Glomerular visceral epithelial cell (primary cell): ENCODE measurements at regions not wholly inside any gene's neighbourhood (a gene's known extent, or its start where the extent isn't known, plus 50 kb on each side); places are given as distances from the start of the nearest gene placed in this dataset.

Source experiments
- DNase-seq: peaks from one replicate; pipeline ENCODE4 v3.0.0-alpha.2; 2016; ENCODE audit errors: extremely low spot score

GRCh38 chr4:106677213-106677612 lies 308.6 kb upstream of the GIMD1 start:
- no peak for DNase-seq

DNA sequence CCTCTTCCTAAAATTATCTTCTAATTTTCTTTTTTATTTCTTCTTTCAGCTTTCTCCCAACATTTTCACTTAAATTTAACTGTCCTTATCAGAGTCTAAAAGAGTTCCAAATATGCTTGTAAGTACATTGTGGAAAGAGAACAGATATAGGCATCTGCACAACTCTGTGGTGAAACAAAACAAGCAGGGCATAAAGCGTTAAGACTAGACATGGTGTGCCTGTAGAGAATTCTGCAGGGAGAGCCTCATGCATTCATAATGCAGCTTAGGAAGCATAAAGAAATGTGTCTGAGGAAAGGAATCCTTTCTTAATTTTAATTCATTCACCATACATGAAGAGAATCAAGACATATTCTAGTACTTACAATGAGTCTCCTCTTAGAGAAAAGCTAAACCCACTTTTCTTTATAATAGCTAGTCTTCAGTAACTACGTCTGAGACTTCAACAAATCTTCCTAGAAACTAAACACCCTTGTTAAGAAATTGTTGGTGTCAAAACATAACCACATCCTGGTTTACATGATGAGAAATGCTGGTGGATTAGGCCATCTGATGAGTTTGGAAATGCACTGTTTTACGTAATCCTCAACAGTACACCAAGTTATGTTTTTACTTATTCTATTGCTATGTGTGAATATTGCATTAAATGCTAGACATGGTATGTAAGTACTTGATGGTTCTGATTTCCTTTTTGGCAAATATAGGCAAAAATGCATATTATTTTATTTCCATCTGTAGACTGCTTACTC lies 307.8 kb upstream of the GIMD1 start:
- DNase-seq, result peak; percentile 1

DNA sequence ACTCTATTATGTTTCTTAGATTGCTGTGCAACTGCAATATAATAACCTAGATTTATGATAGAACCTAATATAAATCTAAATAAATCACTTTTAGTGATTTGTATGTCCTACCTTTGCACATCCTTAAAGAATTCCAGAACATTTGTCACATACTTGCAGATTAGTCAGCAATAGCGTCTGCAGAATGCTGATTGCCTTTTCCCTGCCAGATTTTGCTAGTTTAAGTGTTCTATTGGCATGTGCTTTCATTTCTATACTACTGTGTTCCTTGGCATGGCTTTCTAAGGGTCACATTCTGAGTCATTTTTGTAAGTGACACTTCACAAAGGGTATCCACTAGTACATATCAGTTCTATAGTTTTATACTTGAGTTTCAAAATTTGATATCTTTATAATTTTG lies 303.1 kb upstream of the GIMD1 start:
- DNase-seq, result no peak

DNA sequence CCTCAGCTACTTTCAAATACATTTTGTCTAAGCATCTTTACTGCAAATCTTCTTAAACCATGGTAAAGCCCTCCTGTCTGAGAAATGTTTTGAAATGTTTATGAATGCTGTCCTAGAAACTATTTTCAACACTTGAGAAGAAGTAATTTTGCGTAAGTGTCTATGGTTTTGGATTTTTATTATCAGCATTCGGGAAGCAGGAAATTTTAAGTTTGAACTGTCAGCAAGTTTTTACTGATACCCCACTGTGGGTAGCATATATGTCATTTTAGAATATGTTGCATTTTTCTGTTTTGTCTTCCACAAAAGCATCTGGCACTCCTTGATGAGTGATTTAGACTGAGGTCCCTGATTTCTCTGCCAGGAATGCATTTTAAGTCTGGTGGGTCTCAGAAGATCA lies 302.4 kb upstream of the GIMD1 start:
- DNase-seq, result no peak

DNA sequence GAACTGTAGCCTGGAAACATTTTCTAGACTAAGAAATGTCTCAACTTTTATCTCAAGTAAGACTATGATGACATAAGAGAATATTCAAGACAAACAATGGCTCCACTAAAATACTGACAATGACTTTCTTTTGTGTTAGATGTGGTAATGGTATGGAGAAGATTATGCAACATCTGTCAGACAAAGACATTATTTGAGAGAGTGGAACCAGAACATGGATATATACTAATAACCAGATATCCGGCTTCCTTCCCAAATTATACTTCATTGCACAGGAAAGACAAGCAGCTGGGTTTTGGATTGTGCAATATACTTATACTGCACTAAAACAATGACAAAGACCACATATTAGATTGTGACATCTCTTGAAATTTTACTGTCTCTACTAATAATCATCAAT lies 290.8 kb upstream of the GIMD1 start:
- no peak for DNase-seq

DNA sequence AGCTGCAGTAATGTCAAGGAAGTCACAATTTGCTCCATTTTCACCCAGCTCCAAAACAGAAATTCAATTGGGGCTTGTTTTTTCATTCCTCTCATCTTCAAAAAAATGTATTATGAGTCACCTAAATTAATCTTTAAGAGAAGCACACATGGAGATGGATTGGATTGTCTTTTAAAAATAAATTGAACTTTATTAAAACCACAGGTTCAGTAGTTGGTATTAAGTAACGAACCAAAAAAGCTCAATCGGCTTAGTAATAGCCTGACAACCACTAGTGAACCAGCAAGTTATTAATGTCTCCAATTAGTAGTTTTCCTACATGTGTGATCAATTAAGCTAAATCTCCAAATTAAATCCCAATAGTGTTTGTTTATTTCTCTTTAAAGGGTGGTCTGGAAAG lies 283.5 kb upstream of the GIMD1 start:
- no peak for DNase-seq

DNA sequence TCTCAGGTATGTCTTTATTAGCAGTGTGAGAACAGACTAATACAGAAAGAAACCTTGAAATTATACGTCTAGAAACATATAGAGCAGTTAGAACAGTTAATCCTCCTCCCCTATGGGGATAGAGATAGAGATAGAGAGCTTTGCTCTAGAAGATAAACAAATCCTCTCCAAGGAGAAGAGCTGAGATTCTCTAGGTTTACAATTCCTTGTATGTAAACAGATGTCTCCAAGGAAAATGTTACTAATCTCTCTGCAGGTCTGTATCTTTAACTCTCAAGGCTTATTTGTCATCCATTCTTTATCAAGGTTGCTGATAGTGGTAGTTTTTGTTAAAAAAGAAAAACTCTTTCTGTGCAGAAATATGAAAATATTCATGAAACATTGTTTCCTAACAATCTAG lies 282.1 kb upstream of the GIMD1 start:
- DNase-seq, result no peak

DNA sequence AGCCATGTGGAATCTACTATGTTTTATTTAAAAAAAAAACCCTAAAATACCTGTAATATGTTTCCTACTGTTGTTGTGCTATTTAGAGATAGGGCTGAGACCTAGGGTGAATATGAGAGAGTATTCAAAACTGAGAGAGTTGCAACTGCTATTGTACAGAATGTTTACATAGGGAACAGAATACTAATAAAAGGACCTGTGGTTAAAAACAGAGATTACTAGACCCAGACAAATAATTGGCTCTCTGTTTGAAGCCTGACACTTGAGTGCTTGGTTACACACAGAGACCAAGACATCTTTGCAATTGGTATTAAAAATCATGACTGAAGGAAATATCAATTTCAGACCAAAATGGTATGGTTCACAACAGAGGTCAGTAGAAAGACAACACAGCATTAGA lies 278.9 kb upstream of the GIMD1 start:
- no peak for DNase-seq

DNA sequence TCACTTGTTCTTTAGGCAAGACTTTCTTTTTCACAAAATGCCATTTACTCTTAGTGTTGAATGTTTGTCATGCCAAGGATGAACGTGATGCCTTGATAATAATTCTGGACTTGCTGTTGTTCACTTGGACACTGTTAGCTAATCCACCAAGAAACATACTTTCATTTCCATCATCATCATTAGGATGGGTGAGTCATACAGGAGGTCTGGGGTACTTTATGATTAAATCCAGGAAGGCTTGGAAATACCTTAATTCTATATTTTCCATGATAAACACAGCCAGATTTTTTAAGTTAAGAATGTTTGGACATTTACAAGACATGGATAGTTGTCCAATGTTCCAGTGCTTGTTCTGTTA lies 260.7 kb upstream of the GIMD1 start:
- no peak for DNase-seq

- no peak for DNase-seq
Measured at GRCh38 chr4:106628586-106629267, 260.1 kb upstream of the GIMD1 start.

GRCh38 chr4:106627051-106627450 lies 258.5 kb upstream of the GIMD1 start:
- no peak for DNase-seq

GRCh38 chr4:106624671-106625070 lies 256.1 kb upstream of the GIMD1 start:
- no peak for DNase-seq

DNA sequence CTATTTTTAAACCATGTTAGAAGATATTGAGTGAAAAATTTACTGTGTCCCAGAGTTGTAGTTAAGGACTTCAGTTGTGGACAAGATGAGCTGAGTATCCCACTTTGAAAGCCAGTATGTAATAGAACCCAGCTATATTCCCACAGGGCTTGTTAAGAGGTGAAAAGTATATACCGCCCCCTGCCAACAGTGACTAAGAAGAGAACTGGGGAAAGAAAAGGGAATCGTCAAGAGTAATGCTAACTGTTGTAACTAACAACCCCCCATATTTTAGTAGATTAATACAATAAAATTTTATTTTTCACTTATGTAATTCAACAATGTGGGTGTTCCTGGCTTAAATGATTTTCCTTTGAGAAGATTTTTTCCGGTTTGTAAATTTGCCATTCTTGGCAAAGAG lies 250.4 kb upstream of the GIMD1 start:
- DNase-seq, result no peak

DNA sequence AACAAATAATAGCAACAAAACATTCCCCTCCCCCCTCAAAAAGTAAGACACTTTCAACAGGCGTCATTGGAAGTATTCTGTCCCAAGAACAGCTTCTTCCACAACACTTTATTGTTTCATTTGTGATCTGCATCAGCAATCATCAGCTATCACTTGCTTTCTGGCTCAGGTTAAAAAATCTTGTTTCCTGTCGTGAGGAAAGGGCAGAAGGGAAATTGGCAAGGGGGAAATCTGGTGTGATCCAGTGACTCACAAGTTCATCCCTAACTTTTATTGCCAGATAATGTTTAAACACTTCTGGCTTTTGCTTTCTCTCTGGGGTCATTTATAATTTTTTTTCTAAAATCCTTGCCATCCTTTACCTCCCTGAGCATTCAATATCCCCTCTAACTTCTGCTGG lies 247.4 kb upstream of the GIMD1 start:
- DNase-seq, result peak; percentile 9

- no peak for DNase-seq
Measured at GRCh38 chr4:106615410-106615945, 246.9 kb upstream of the GIMD1 start.

- no peak for DNase-seq
Measured at GRCh38 chr4:106614441-106614840, 245.9 kb upstream of the GIMD1 start.

GRCh38 chr4:106609917-106610316 lies 241.3 kb upstream of the GIMD1 start:
- DNase-seq, result no peak

GRCh38 chr4:106607558-106607957 lies 239.0 kb upstream of the GIMD1 start:
- DNase-seq, result no peak

DNA sequence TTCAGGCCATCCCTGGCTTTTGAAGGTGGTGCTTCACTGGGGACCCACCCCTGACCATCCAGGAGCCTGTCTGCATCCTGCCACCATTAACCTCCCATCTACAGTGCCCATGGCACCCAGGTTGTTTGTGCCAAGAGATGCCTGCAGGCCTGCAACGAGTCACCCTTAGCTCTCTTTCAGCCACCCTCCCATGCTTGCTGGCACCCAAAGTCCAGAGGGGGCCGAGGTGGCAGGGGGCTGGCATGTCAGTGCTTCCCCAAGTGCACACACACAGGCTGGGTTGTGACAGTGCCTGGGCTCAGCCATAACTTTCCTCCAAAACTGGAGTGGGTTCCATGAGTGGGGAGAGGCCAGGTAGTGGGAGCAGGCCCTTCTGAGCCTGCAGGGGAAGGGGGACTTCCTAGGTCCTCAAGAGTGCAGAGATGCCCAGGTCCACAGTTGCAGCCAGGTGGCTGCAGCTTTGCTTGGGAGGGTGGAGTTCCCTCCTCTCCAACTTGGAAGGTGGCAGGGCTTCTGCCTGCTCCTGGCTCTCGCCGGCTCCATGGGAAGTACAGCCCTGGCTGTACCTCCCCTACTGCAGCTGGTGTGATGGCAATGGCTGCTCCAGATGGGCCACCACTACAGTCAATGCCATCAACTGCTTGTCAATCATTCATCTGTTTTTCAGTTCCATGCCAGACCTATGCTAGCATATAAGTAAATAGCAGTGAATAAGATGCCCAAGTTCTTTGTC lies 235.9 kb upstream of the GIMD1 start:
- DNase-seq, result no peak

DNA sequence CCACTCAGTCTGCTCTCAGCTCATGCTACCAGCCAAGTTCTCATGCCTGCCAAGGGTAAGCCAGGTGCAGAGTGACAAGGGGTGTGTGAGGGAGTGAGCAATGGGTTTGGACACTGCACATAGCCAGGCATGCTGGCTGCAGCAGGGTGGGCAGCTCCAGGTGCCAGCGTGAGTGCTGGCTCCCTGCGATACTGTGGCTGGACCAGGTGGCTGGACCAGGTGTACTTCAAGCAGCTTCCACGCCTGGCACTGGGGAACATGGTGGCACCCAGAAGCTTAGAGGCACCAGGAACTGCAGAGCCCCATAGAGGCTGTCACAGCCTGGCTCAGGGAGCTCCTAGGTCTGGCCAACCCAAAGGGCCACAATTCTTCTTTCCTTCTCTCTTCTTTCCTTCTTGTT lies 234.9 kb upstream of the GIMD1 start:
- DNase-seq, result no peak

DNA sequence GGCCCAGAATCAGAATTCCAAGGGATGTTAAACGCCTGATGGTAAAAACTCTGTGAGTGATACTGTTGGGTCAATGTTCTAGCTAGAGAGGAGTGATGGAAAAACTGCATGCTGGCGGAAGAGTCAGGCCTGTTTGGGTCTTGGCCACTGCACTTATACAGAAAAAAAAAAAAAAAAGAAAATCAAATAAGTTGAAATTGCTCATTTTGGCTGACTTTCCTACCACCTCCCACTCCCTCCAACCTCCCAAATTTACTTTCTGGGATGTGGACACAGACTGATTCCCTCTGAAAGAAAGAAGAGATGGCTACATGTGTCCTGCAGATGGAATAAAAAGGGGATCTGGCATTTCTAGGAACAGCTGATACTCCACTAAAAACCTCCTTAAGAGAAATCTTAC lies 234.1 kb upstream of the GIMD1 start:
- no peak for DNase-seq

DNA sequence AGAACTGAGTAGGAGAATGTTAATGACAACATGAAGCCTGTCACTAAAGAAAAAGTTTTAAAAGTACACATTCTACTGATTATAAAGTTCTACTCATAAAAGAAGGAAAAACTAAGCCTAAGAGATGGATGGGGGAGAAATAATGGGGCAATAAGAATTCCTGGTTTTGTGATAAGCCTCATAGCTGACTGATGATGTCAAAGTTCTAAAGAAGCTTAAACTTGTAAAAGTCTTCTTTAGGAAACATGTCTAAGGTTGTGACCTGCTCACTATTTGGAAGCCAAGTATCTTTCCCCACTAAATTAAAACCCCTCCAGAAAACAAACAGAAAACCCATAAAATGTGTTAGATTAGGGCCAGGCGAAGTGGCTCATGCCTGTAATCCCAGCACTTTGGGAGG lies 232.9 kb upstream of the GIMD1 start:
- no peak for DNase-seq

GRCh38 chr4:106595906-106596305 lies 227.3 kb upstream of the GIMD1 start:
- DNase-seq, result peak; percentile 33
